Hippocampal formation (tissue), 2 donors: ENCODE measurements at regions not wholly inside any gene's neighbourhood (a gene's known extent, or its start where the extent isn't known, plus 50 kb on each side); places are given as distances from the start of the nearest gene placed in this dataset.

Experiments used
- DNase-seq, 2 donors: peaks; one replicate each; lab custom pipeline; 2025; lab: John Stamatoyannopoulos, UW

- DNase-seq = no peak
Measured at GRCh38 chr16:74094962-74095361, 201.7 kb upstream of the PSMD7 start.

DNA sequence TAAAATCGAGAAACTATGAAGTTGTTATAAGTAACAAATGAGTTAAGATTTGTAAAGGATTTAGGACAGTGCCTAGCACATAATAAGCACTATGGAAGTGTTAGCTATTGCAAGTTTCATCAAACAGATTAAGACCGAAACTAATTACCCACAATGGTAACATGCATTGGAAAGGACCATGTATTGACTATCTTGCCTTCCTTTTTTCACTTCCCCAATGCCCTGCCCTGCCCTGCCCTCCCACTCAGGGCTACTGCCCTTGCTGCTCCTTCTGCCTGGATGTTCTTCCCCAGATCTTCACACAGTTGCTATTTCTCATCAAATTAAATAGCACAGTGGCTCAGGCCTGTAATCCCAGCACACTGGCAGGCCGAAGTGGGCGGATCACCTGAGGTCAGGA, 202.1 kb upstream of the PSMD7 start:
- no peak for DNase-seq

- no peak for DNase-seq
Measured at GRCh38 chr16:74092336-74092735, 204.3 kb upstream of the PSMD7 start.

DNA sequence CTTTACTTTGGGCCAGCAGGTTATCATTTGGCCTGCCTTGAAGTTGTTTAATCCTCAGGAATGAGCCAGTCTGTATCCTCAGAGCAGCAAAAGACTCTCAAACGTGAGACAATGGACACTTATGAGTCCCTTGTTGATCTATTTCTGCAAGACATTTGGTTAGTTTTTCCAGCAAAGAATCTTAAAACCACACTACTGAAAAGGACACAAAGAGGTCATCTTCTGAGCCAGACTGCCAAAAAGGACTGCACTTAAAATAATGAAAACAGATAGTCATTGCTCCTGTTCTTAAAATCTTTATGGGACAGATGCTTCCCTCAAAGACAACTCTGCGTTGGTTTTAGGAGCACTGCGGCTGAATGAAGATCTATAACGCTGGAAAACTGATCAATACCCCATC, 205.7 kb upstream of the PSMD7 start:
- DNase-seq = no peak

DNA sequence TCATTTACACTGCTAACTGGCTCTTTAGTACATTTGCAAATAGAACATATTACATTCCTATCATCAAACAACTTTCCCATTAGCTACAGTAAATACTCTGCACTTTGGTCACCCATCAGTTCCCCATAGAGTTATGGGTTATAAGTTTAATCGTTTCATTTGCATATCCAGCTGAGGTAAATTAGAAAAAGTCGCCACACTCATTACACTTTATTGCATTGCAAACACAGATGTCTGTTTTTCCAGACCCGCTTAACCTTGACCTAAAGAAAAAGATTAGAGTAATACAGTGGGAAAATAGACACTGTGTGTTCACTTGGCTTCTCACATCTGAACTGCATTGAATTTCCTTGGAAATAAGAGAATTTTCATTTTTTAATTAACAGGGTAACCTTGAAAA, 213.1 kb upstream of the PSMD7 start:
- DNase-seq = no peak

GRCh38 chr16:74080311-74080710, 216.3 kb upstream of the PSMD7 start:
- DNase-seq = no peak

DNA sequence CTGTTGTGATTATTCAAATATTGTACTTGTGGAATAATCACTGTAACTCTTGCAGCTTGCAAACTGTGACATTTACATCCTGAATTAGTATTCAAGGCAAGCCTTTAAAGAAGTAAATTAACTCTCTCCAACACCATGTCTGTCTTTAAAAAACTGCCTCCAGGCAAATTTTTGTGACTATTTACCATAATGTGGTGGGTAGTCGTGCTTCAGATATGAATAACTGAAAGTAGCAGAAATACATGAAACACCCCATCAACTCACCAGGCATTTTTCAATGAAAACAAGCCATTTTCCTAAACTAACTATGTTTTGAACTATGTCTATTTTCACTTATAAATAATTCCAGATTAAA, 217.4 kb upstream of the PSMD7 start:
- DNase-seq = no peak

GRCh38 chr16:74078511-74079231, 217.9 kb upstream of the PSMD7 start:
- DNase-seq = no peak

DNA sequence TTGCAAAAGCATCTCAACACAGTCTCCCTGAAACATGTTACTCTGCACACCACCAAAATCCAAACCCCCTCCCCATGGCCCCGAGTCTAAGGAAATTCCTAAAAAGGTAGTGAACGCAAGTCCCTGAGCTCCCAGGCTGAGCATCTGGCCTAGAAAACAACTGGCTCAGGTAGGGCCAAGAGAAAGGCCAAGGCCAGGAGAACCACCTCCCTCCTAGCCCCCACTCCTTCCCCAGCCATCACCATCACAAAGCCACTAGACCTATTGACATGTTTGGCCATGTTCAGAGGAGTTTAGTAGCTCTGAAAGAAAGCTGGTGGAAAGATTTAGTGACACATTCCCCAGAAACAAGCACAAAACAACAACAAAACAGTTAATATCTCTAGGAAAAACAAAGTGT, 220.0 kb upstream of the PSMD7 start:
- no peak for DNase-seq

GRCh38 chr16:74075393-74075792, 221.2 kb upstream of the PSMD7 start:
- no peak for DNase-seq

GRCh38 chr16:74073456-74073855, 223.2 kb upstream of the PSMD7 start:
- DNase-seq = no peak

GRCh38 chr16:74071996-74072535, 224.5 kb upstream of the PSMD7 start:
- no peak for DNase-seq

GRCh38 chr16:74070237-74070636, 226.4 kb upstream of the PSMD7 start:
- DNase-seq = no peak

DNA sequence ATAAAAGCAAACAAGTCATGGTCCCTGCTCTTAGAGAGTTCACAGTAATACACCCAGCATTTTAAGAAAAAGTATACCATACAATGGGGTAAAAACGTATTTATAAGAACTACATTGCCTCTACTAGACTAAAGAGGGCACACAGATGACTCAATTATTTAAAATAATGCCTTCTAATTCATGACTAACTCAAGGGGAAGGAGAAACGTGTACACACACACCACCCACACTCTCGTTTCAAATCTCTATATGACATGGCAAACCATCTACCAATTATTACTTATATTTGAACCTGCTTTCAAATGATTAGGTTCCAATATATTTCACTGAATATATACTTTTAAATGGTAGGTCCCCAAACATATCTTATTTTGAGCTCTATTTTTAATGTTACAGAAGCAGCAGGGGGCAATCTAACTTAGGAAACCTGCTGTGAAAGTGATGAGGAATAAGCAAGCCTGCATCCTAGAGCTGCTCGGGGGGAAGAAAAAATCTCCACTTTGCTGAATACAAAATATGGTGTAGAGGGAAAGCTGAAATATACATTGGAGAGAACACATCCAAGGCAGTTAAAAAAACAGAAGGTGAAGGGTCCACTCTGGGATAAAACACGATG, 232.4 kb upstream of the PSMD7 start:
- DNase-seq = no peak

DNA sequence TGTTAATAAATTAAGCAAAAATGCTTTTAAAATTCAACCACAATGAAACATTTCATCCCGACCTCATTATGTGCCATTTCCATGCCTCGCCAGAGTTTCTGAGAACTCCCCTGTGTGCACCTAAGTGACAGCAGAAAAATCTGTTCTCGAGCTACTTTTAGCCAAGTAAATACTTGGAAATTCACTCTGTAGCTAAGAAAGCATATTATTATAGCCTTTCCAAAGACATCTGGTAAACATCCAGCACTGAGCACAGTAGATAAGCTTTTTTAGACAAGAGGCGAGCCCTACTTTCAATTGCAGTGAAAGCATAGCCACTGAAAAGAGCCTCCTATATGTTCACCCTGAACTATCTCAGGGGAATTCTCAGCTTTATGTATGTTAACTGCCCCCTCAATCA, 242.8 kb upstream of the PSMD7 start:
- no peak for DNase-seq

- DNase-seq = no peak
Measured at GRCh38 chr16:74053312-74053711, 243.3 kb upstream of the PSMD7 start.

GRCh38 chr16:74052016-74052415, 244.6 kb upstream of the PSMD7 start:
- DNase-seq = no peak

- DNase-seq = no peak
Measured at GRCh38 chr16:74049027-74049426, 247.6 kb upstream of the PSMD7 start.

- DNase-seq = no peak
Measured at GRCh38 chr16:74046524-74046923, 250.1 kb upstream of the PSMD7 start.

GRCh38 chr16:74045513-74045912, 251.1 kb upstream of the PSMD7 start:
- no peak for DNase-seq

DNA sequence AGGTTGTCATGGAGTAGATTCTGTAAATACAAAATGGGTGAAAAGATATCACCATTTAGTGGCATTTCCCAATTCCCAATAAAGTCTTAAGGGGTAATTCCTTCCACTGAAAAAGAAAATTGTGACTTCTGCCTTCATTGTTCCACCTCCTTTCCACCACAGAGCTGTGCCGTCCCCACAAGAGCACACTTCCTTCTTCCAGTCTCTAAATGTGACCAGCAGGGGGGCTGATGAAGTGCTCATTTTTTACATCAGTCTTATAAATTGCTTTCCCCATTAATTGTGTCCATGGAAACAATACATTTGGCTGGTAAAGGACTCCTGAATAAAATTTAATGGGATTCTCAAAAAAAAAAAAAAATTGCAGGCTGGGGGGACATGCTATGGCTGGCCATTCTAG, 260.8 kb upstream of the PSMD7 start:
- no peak for DNase-seq

GRCh38 chr16:74034862-74035261, 261.8 kb upstream of the PSMD7 start:
- no peak for DNase-seq

DNA sequence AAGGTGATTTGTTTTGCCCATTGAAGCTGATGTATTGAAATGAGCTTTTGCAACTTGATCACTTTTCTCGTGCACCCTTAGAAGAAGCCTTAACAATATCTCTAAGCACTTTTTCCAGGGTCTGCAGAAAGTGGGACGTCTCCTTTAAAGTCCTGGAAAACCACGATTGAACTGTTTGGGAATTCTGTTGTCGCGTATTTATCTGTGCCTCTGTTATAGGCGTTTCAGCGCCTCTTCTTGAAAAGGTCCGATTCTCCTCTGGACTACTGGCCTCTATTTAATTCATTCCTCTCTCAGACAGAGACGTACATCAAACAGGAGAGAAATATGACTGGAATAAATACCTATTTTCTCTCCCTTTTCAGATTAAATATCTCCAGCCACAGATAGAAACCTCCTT, 262.4 kb upstream of the PSMD7 start:
- DNase-seq = no peak
